Pancreas (tissue), 10 donors: ENCODE measurements at regions not wholly inside any gene's neighbourhood (a gene's known extent, or its start where the extent isn't known, plus 50 kb on each side); places are given as distances from the start of the nearest gene placed in this dataset.

ENCODE experiments used
- ATAC-seq, 4 donors: fragments of 200-7000 bp; cut with Tn5 transposase; one replicate each; pipeline versions ENCODE4 v1.8.0 to v1.9.1; 2020; ENCODE audit warnings: mild to moderate bottlenecking in 4 of 4, moderate library complexity in 4 of 4
- DNase-seq, 6 donors: peaks; one replicate each; pipeline ENCODE4 v3.0.0-alpha.2; 2020
- FAIRE-seq: peaks from 2 replicates; lab custom pipeline; 2012; peaks lifted over from hg19 to GRCh38; lab: Jason Lieb, UNC
- H3K27ac ChIP-seq, 4 donors: fragments of 200-600 bp; sonication (generic); 1 replicate in 3 of 4; 2 replicates in 1 of 4; pipeline versions ENCODE4 v1.5.0 to v1.8.0; 2020
- H3K27me3 ChIP-seq, 4 donors: fragments of 200-600 bp; one replicate each; pipeline ENCODE4 v1.8.0; 2021
- H3K36me3 ChIP-seq, 3 donors: fragments of 200-600 bp; sonication (generic) in 1 of 3; one replicate each; pipeline versions ENCODE4 v1.5.0 to v1.8.0; 2020 to 2021
- H3K4me1 ChIP-seq, 3 donors: fragments of 200-600 bp; one replicate each; pipeline ENCODE4 v1.8.0; 2021
- H3K4me3 ChIP-seq, 4 donors: fragments of 200-600 bp; sonication (generic) in 2 of 4; one replicate each; pipeline versions ENCODE4 v1.5.0 to v1.8.0; 2020 to 2021
- H3K9me3 ChIP-seq, 4 donors: fragments of 200-600 bp; one replicate each; pipeline ENCODE4 v1.8.0; 2021
- WGBS, 2 donors: extraction: QIAGEN DNeasy Blood & Tissue Kit; methylation state at CpG; one replicate each; pipeline ENCODE4 v1.1.7; 2013; 5-methylcytosine and 5-hydroxymethylcytosine counted together
- intact Hi-C, 3 donors: fragments of 100-400 bp; cut with DNase I; formaldehyde crosslinking; loops; one replicate each; pipeline versions ENCODE4 v1.11.1 to v1.14.2; 2022
- TF ChIP-seq, protein P1 (sequence below), 4 donors: fragments of 200-600 bp; sonication (generic) in 3 of 4; IDR thresholded peaks; one replicate each; pipeline versions ENCODE4 v1.5.0 to v1.8.0; 2021; ENCODE audit warnings: antibody characterized with exemption in 4 of 4
- donor health status: healthy with polysubstance abuse.
- donor health status: DM: no; HTN: no; CAD: no; lungs with moderate emphysema.
- donor health status: DM: no; HTN: no; CAD: no.
- donor health status: control.
- donor health status: control.
- donor health status: Bipolar disorder and iron deficiency.
- donor health status: DM: yes; HTN: yes; CAD: no.
- donor health status: DM: no; HTN: no; CAD: no.
- donor health status: DM: no; HTN: no; CAD: no.
- donor health status: DM: yes; HTN: yes; CAD: no.

- DNase-seq, result no peak
- no peaks in the 10 kb centered on the region for H3K27me3 ChIP-seq
- H3K9me3 ChIP-seq, result no peaks in the 10 kb centered on the region
- TF ChIP-seq, protein P1, sequence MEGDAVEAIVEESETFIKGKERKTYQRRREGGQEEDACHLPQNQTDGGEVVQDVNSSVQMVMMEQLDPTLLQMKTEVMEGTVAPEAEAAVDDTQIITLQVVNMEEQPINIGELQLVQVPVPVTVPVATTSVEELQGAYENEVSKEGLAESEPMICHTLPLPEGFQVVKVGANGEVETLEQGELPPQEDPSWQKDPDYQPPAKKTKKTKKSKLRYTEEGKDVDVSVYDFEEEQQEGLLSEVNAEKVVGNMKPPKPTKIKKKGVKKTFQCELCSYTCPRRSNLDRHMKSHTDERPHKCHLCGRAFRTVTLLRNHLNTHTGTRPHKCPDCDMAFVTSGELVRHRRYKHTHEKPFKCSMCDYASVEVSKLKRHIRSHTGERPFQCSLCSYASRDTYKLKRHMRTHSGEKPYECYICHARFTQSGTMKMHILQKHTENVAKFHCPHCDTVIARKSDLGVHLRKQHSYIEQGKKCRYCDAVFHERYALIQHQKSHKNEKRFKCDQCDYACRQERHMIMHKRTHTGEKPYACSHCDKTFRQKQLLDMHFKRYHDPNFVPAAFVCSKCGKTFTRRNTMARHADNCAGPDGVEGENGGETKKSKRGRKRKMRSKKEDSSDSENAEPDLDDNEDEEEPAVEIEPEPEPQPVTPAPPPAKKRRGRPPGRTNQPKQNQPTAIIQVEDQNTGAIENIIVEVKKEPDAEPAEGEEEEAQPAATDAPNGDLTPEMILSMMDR (IDR thresholded peaks at IDR 0.05), result no peak
- H3K27ac ChIP-seq, result no peak overlapping the region
- peak in 1 of 4 donors; percentile 34 for ATAC-seq
- no peak overlapping the region for H3K4me3 ChIP-seq
- WGBS, 2 donors, result 57 to 64% methylated on average over 6 of the region's 6 CpGs
- intact Hi-C loops, result no loop called here
- H3K36me3 ChIP-seq, result no peaks in the 10 kb centered on the region
- FAIRE-seq, result no peak
- H3K4me1 ChIP-seq, result no peaks in the 10 kb centered on the region
Observed at GRCh38 chr13:32905063-32905863, 111.0 kb upstream of the KL start.

- no peaks in the 10 kb centered on the region for H3K27me3 ChIP-seq
- H3K27ac ChIP-seq, result no peak overlapping the region
- intact Hi-C loops, result no loop called here
- H3K36me3 ChIP-seq, result no peaks in the 10 kb centered on the region
- FAIRE-seq, result no peak
- 61 to 67% methylated on average over 4 of the region's 4 CpGs for WGBS, 2 donors
- no peak overlapping the region for H3K4me3 ChIP-seq
- no peak for DNase-seq
- no peaks in the 10 kb centered on the region for H3K4me1 ChIP-seq
- ATAC-seq, result peak in 3 of 4 donors; percentile 45 to 70 (median 64)
- TF ChIP-seq, protein P1 (IDR thresholded peaks at IDR 0.05), result no peak
- H3K9me3 ChIP-seq, result no peaks in the 10 kb centered on the region
Observed at GRCh38 chr13:32905864-32906180, 110.4 kb upstream of the KL start.

DNA sequence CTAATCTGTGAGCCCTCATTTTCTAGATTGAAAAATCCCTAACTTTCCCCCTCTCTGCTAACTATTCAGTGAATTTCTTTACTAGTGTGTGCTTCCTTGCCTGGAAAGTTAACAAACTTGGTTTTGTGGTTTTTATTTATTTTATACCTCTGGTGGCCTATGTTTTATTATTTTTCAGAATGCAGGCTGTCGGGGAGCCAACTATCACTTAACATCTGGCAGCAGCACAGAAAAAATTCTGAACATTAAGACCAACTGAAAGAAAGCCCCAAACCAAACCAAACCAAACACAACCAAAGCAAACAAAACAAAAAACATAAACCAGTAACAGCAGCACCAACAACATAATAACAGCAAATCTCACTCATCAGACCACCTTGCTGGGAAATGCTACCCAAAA is 109.0 kb upstream of the KL start:
- DNase-seq, result no peak
- Histone ChIP-seq H3K27me3 (no peaks in the 10 kb centered on the region), H3K27ac (no peak overlapping the region), H3K4me3 (no peak overlapping the region), H3K9me3 (no peaks in the 10 kb centered on the region), H3K4me1 (no peaks in the 10 kb centered on the region), H3K36me3 (no peaks in the 10 kb centered on the region)
- no peak for ATAC-seq
- no peak for FAIRE-seq
- TF ChIP-seq, protein P1 (IDR thresholded peaks at IDR 0.05), result no peak
- intact Hi-C loops, result no loop called here
- 91 to 94% methylated on average over 1 of the region's 1 CpG for WGBS, 2 donors

DNA sequence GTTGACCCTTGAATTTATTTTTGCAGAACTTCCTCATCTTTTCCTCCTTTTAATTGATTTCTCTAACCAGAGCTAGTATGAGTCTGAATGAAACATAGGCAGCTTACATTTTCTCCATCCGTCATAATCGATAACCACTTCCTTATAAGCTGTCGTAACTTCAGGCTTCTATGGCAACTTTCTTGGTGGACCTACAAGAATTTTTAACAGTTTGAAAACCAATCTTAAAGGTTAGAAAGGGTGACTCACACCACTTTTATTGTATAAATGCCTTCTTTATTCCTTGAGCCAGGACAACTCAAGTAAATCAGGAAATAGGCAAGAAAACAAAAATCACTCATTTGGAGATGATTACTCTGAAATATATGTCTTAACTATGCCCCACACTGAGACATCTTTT is 105.7 kb upstream of the KL start:
- no peak for FAIRE-seq
- H3K27me3 ChIP-seq, result no peaks in the 10 kb centered on the region
- no peak overlapping the region for H3K27ac ChIP-seq
- H3K4me3 ChIP-seq, result no peak overlapping the region
- DNase-seq, result no peak
- TF ChIP-seq, protein P1 (IDR thresholded peaks at IDR 0.05), result no peak
- ATAC-seq, result no peak
- intact Hi-C loops, result no loop called here
- H3K9me3 ChIP-seq, result no peaks in the 10 kb centered on the region
- no peaks in the 10 kb centered on the region for H3K4me1 ChIP-seq
- WGBS, 2 donors, result 78 to 86% methylated on average over 3 of the region's 3 CpGs
- no peaks in the 10 kb centered on the region for H3K36me3 ChIP-seq

- DNase-seq (no peak), FAIRE-seq (no peak)
- WGBS, 2 donors, result 90 to 92% methylated on average over 2 of the region's 2 CpGs
Observed at GRCh38 chr13:32911506-32911905, 104.7 kb upstream of the KL start.

More at GRCh38 chr13:32911506-32911905, 104.7 kb upstream of the KL start:
- Histone ChIP-seq H3K27ac (no peak overlapping the region), H3K9me3 (no peaks in the 10 kb centered on the region), H3K36me3 (no peaks in the 10 kb centered on the region), H3K27me3 (no peaks in the 10 kb centered on the region), H3K4me3 (no peak overlapping the region), H3K4me1 (no peaks in the 10 kb centered on the region)
- TF ChIP-seq, protein P1 (IDR thresholded peaks at IDR 0.05), result no peak
- ATAC-seq, result peak in 3 of 4 donors; percentile 20 to 78 (median 68)
- intact Hi-C loops, result no loop called here
